Activated naive CD8-positive, alpha-beta T cell treated with anti-CD3 and anti-CD28 coated beads for 36 hours (primary cell): ENCODE measurements at regions not wholly inside any gene's neighbourhood (a gene's known extent, or its start where the extent isn't known, plus 50 kb on each side); places are given as distances from the start of the nearest gene placed in this dataset.

Experiments used
- DNase-seq: peaks from one replicate; pipeline ENCODE4 v3.0.0; 2021
- H3K27ac Mint-ChIP-seq: one replicate; pipeline ENCODE4 v1.8.0; 2022; ENCODE audit warnings: mild to moderate bottlenecking, moderate library complexity, mixed read lengths
- H3K27me3 Mint-ChIP-seq: one replicate; pipeline ENCODE4 v1.8.0; 2022; ENCODE audit warnings: mild to moderate bottlenecking, mixed read lengths
- H3K36me3 Mint-ChIP-seq: one replicate; pipeline ENCODE4 v1.8.0; 2021; ENCODE audit warnings: mild to moderate bottlenecking, mixed read lengths
- H3K4me1 Mint-ChIP-seq: one replicate; pipeline ENCODE4 v1.8.0; 2021; ENCODE audit warnings: mixed read lengths
- H3K4me3 Mint-ChIP-seq: one replicate; pipeline ENCODE4 v1.8.0; 2022; ENCODE audit warnings: mild to moderate bottlenecking, moderate library complexity, mixed read lengths
- H3K9me3 Mint-ChIP-seq: one replicate; pipeline ENCODE4 v1.8.0; 2022; ENCODE audit warnings: mixed read lengths

DNA sequence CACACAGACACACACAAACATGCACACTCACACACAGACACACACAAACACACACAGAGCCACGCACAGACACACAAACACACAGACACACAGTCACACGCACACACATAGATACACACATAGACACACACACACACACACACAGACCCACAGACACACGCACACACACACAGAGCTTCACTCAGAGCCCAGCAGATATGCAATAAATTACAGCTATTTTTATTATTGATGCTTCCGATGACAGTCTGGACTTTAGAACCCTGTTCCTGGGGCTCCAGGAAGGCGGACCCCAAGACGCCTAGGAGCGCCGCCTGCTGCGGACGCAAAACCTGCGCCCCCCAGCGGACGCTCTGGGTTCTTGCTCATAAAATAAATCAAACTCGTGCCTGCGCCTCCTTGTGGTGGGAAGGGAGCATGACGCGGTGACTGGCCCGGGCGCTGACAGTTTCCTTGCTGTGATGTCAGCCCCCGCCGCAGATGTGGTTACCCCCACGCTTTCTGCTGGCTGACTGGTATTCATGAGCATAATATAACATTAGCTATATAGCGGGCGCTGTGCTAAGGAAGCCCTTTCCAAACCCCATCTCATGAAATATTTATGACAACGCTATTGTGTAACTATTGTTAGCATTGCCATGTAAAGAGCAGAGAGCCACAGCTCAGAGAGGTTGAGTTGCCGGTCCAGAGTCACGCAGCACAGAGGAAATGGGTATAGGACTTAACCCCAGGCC lies 64.4 kb upstream of the TM9SF2 start:
- H3K9me3 Mint-ChIP-seq, result no peaks in the 10 kb centered on the region
- peak; percentile 93 for DNase-seq
- H3K4me1 Mint-ChIP-seq, result peaks cover 54% of the 10 kb centered on the region
- H3K4me3 Mint-ChIP-seq, result peak overlapping the region; percentile 32
- peak overlapping the region; percentile 82 for H3K27ac Mint-ChIP-seq
- H3K36me3 Mint-ChIP-seq, result no peaks in the 10 kb centered on the region
- H3K27me3 Mint-ChIP-seq, result no peaks in the 10 kb centered on the region

- no peak overlapping the region for H3K4me3 Mint-ChIP-seq
- no peaks in the 10 kb centered on the region for H3K27me3 Mint-ChIP-seq
- no peaks in the 10 kb centered on the region for H3K9me3 Mint-ChIP-seq
- H3K27ac Mint-ChIP-seq, result no peak overlapping the region
- H3K36me3 Mint-ChIP-seq, result no peaks in the 10 kb centered on the region
- H3K4me1 Mint-ChIP-seq, result peaks cover 36% of the 10 kb centered on the region
- DNase-seq, result no peak
Observed at GRCh38 chr13:99439048-99439447, 62.2 kb upstream of the TM9SF2 start.

DNA sequence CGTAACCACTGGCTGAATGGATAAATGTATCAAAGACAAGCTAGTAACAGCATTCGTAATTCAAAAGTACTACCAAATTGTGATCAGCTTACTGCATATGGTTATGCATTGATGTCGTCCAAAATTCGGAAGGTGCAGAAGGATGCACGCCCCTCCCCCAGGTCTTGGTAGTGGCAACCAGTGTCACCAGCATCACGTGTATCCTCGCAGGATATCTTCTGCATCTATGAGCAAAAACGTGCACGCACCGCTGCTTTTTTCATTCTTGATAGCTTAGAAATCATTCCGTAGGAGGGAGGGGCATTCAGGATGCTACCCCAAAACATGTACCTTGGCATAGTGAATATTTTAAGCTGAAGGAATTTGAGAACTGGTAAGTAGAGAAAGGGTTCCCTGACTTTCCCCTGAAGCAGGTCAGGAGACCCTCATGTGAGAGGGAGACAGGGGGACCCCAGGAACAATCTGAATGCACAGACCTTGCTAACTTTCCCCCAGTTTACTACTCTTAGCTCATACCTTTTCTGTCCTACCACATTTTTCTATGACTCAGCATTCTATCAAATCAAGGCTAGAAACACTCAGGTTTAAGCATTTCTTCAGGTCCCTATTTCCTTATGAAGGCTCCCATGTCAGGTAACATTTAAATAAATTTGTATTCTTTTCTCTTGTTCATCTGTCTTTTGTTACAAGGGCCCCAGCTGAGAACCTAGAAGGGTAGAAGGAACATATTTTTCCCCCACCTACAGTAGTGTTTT lies 61.2 kb upstream of the TM9SF2 start:
- Mint-ChIP-seq H3K4me3 (no peak overlapping the region), H3K4me1 (peaks cover 29% of the 10 kb centered on the region), H3K9me3 (no peaks in the 10 kb centered on the region), H3K27ac (no peak overlapping the region), H3K27me3 (no peaks in the 10 kb centered on the region), H3K36me3 (no peaks in the 10 kb centered on the region)
- DNase-seq, result no peak

- Mint-ChIP-seq H3K4me3 (no peak overlapping the region), H3K4me1 (peaks cover 9% of the 10 kb centered on the region), H3K9me3 (no peaks in the 10 kb centered on the region), H3K27ac (no peak overlapping the region), H3K27me3 (no peaks in the 10 kb centered on the region), H3K36me3 (no peaks in the 10 kb centered on the region)
- DNase-seq, result no peak
Observed at GRCh38 chr13:99442273-99442895, 58.9 kb upstream of the TM9SF2 start.

DNA sequence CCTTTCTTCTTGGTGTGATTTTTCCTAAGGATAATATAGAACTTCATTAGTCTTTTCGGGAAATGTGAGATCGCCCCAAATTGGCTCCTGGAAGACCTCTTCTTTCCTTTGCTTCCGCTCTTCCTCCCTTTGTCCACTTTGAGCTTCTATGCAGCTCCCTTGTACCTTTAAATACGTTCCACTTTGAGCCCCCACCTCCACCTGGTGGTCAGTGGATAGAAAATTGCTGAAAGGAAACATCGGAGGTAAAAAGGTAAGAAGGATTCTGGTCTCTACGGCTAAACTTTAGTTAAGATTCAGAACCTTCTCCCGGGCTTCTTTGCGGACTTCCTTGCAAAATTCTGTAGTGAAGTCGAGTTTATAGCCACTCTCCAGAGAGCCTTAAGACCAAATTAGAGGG lies 55.0 kb upstream of the TM9SF2 start:
- H3K4me3 Mint-ChIP-seq, result no peak overlapping the region

GRCh38 chr13:99448546-99448945 lies 52.7 kb upstream of the TM9SF2 start:
- Mint-ChIP-seq H3K4me1 (peaks cover 2% of the 10 kb centered on the region), H3K36me3 (no peaks in the 10 kb centered on the region), H3K27me3 (no peaks in the 10 kb centered on the region), H3K9me3 (peaks cover 2% of the 10 kb centered on the region), H3K4me3 (no peak overlapping the region), H3K27ac (no peak overlapping the region)
- no peak for DNase-seq

More for the DNA sequence above, 55.0 kb upstream of the TM9SF2 start:
- H3K9me3 Mint-ChIP-seq, result peaks cover 2% of the 10 kb centered on the region
- no peaks in the 10 kb centered on the region for H3K27me3 Mint-ChIP-seq
- H3K4me1 Mint-ChIP-seq, result peaks cover 4% of the 10 kb centered on the region
- H3K36me3 Mint-ChIP-seq, result no peaks in the 10 kb centered on the region
- H3K27ac Mint-ChIP-seq, result no peak overlapping the region
- DNase-seq, result no peak

GRCh38 chr13:99450416-99450815 lies 50.9 kb upstream of the TM9SF2 start:
- no peaks in the 10 kb centered on the region for H3K27me3 Mint-ChIP-seq
- DNase-seq, result no peak
- H3K27ac Mint-ChIP-seq, result no peak overlapping the region
- no peaks in the 10 kb centered on the region for H3K36me3 Mint-ChIP-seq
- H3K4me3 Mint-ChIP-seq, result no peak overlapping the region
- peaks cover 2% of the 10 kb centered on the region for H3K4me1 Mint-ChIP-seq
- peaks cover 9% of the 10 kb centered on the region for H3K9me3 Mint-ChIP-seq
